ENCODE measurements at regions not wholly inside any gene's neighbourhood (a gene's known extent, or its start where the extent isn't known, plus 50 kb on each side); places are given as distances from the start of the nearest gene placed in this dataset.

- TF ChIP-seq CTCF (IDR thresholded peaks at IDR 0.05; ENCODE audit: low read depth, low read length) (no peak), EZH2phosphoT487 (IDR thresholded peaks at IDR 0.05; ENCODE audit: low read depth) (no peak)
These were observed 445.6 kb upstream of the MIS18BP1 start for GRCh38 chr14:45698462-45699134.

Data from OCI-LY3 (cell line).